HG03280 (cell line): ENCODE measurements at regions not wholly inside any gene's neighbourhood (a gene's known extent, or its start where the extent isn't known, plus 50 kb on each side); places are given as distances from the start of the nearest gene placed in this dataset.
"Not testable (repeated sequence)": the region's sequence is repeated elsewhere in the genome, so short reads cannot be mapped to it uniquely, and the experiment has no call there.

Experiments used
- ATAC-seq: cut with Tn5 transposase; IDR thresholded peaks from one replicate; pipeline ENCODE4 v1.9.1; 2021; ENCODE audit warnings: mild to moderate bottlenecking, moderate library complexity; ENCODE audit not compliant: unreplicated experiment

- no peak for ATAC-seq
Observed at GRCh38 chr3:106825962-106826605, 551.2 kb upstream of the CCDC54 start.

GRCh38 chr3:106826791-106827311 lies 550.4 kb upstream of the CCDC54 start:
- no peak for ATAC-seq

- ATAC-seq, result no peak
Observed at GRCh38 chr3:106827515-106828213, 549.6 kb upstream of the CCDC54 start.

- no peak for ATAC-seq
Observed at GRCh38 chr3:106829206-106829605, 548.0 kb upstream of the CCDC54 start.

GRCh38 chr3:106830334-106830733 lies 546.9 kb upstream of the CCDC54 start:
- no peak for ATAC-seq

- no peak for ATAC-seq
Observed at GRCh38 chr3:106836906-106837305, 540.3 kb upstream of the CCDC54 start.

- ATAC-seq, result no peak
Observed at GRCh38 chr3:106837616-106838015, 539.6 kb upstream of the CCDC54 start.

- ATAC-seq, result no peak
Observed at GRCh38 chr3:106839576-106840280, 537.5 kb upstream of the CCDC54 start.

- ATAC-seq, result no peak
Observed at GRCh38 chr3:106840319-106840718, 536.9 kb upstream of the CCDC54 start.

GRCh38 chr3:106842151-106842550 lies 535.1 kb upstream of the CCDC54 start:
- ATAC-seq, result no peak

GRCh38 chr3:106844638-106845037 lies 532.6 kb upstream of the CCDC54 start:
- no peak for ATAC-seq

- no peak for ATAC-seq
Observed at GRCh38 chr3:106848099-106848498, 529.1 kb upstream of the CCDC54 start.

GRCh38 chr3:106850437-106850836 lies 526.8 kb upstream of the CCDC54 start:
- no peak for ATAC-seq

GRCh38 chr3:106858321-106858720 lies 518.9 kb upstream of the CCDC54 start:
- ATAC-seq, result not testable (repeated sequence)

- ATAC-seq, result no peak
Observed at GRCh38 chr3:106860182-106860581, 517.1 kb upstream of the CCDC54 start.

GRCh38 chr3:106862067-106862466 lies 515.2 kb upstream of the CCDC54 start:
- no peak for ATAC-seq

- ATAC-seq, result no peak
Observed at GRCh38 chr3:106877627-106878026, 499.6 kb upstream of the CCDC54 start.

- ATAC-seq, result no peak
Observed at GRCh38 chr3:106880206-106880605, 497.0 kb upstream of the CCDC54 start.

- no peak for ATAC-seq
Observed at GRCh38 chr3:106881186-106881585, 496.1 kb upstream of the CCDC54 start.

- no peak for ATAC-seq
Observed at GRCh38 chr3:106882297-106882696, 494.9 kb upstream of the CCDC54 start.

GRCh38 chr3:106906074-106906473 lies 471.2 kb upstream of the CCDC54 start:
- ATAC-seq, result no peak
